ENCODE measurements at regions not wholly inside any gene's neighbourhood (a gene's known extent, or its start where the extent isn't known, plus 50 kb on each side); places are given as distances from the start of the nearest gene placed in this dataset.

DNA sequence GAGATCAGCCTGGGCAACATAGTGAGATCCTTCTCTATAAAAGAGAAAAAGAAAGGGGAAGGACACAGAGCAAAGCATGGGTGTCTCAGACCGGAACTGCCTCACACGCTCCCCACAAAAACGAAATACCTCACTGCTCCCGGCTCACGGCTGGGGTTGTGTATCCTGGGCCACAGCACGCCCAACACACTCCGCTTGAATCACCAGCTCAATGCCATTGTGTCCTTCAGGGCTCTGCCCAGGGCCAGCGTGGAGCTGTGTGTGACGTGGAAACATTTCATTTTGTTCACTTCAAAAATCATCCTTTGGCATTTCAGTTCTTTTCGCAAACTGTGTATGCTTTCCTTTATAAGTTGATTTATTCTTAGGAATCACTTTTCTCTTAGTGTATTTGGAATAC is 279.5 kb downstream of the IRX1 start:
- TF ChIP-seq, protein P1, sequence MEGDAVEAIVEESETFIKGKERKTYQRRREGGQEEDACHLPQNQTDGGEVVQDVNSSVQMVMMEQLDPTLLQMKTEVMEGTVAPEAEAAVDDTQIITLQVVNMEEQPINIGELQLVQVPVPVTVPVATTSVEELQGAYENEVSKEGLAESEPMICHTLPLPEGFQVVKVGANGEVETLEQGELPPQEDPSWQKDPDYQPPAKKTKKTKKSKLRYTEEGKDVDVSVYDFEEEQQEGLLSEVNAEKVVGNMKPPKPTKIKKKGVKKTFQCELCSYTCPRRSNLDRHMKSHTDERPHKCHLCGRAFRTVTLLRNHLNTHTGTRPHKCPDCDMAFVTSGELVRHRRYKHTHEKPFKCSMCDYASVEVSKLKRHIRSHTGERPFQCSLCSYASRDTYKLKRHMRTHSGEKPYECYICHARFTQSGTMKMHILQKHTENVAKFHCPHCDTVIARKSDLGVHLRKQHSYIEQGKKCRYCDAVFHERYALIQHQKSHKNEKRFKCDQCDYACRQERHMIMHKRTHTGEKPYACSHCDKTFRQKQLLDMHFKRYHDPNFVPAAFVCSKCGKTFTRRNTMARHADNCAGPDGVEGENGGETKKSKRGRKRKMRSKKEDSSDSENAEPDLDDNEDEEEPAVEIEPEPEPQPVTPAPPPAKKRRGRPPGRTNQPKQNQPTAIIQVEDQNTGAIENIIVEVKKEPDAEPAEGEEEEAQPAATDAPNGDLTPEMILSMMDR (IDR thresholded peaks at IDR 0.05), result no peak
- no peak for TF ChIP-seq POLR2A (IDR thresholded peaks at IDR 0.05)
